Type B pancreatic cell (in vitro differentiated cells): ENCODE measurements at regions not wholly inside any gene's neighbourhood (a gene's known extent, or its start where the extent isn't known, plus 50 kb on each side); places are given as distances from the start of the nearest gene placed in this dataset.

Experiments
- DNase-seq: peaks from one replicate; pipeline ENCODE4 v3.0.0; 2021; ENCODE audit warnings: mixed read lengths; ENCODE audit not compliant: unreplicated experiment; ENCODE audit errors: extremely low spot score
- H3K27ac Mint-ChIP-seq: 2 replicates; pipeline ENCODE4 v1.8.0; 2021; ENCODE audit warnings: mild to moderate bottlenecking, mixed read lengths
- H3K27me3 Mint-ChIP-seq: 2 replicates; pipeline ENCODE4 v1.8.0; 2021; ENCODE audit warnings: mixed read lengths
- H3K36me3 Mint-ChIP-seq: 2 replicates; pipeline ENCODE4 v1.8.0; 2021; ENCODE audit warnings: mixed read lengths
- H3K4me1 Mint-ChIP-seq: one replicate; pipeline ENCODE4 v1.8.0; 2021; ENCODE audit warnings: mixed read lengths; ENCODE audit not compliant: unreplicated experiment
- H3K4me3 Mint-ChIP-seq: 2 replicates; pipeline ENCODE4 v1.8.0; 2021; ENCODE audit warnings: mild to moderate bottlenecking, mixed read lengths
- H3K9me3 Mint-ChIP-seq: 2 replicates; pipeline ENCODE4 v1.8.0; 2021; ENCODE audit warnings: mixed read lengths
- CTCF ChIP-seq: fragments of 200-600 bp; sonication (generic); conservative IDR thresholded peaks from 2 replicates; pipeline ENCODE4 v1.5.0; 2021; ENCODE audit warnings: antibody characterized with exemption, mild to moderate bottlenecking

- peaks cover 4% of the 10 kb centered on the region for H3K9me3 Mint-ChIP-seq
- H3K4me1 Mint-ChIP-seq: peaks cover under 1% of the 10 kb centered on the region
- H3K4me3 Mint-ChIP-seq: no peak overlapping the region
- H3K27me3 Mint-ChIP-seq: peaks cover 11% of the 10 kb centered on the region
- TF ChIP-seq CTCF: no peak
- H3K27ac Mint-ChIP-seq: no peak overlapping the region
- DNase-seq: no peak
- H3K36me3 Mint-ChIP-seq: no peaks in the 10 kb centered on the region
These were observed 188.3 kb downstream of the BMP7 start for GRCh38 chr20:57078116-57078515.

- no peak for TF ChIP-seq CTCF
- H3K4me1 Mint-ChIP-seq: no peaks in the 10 kb centered on the region
- no peak overlapping the region for H3K27ac Mint-ChIP-seq
- H3K4me3 Mint-ChIP-seq: no peak overlapping the region
- peaks cover 11% of the 10 kb centered on the region for H3K27me3 Mint-ChIP-seq
- H3K36me3 Mint-ChIP-seq: no peaks in the 10 kb centered on the region
- no peak for DNase-seq
- peaks cover 4% of the 10 kb centered on the region for H3K9me3 Mint-ChIP-seq
These were observed 187.1 kb downstream of the BMP7 start for GRCh38 chr20:57079031-57080005.

GRCh38 chr20:57080796-57081195, 185.6 kb downstream of the BMP7 start:
- Mint-ChIP-seq H3K4me1 (no peaks in the 10 kb centered on the region), H3K9me3 (peaks cover 4% of the 10 kb centered on the region), H3K27ac (no peak overlapping the region), H3K36me3 (no peaks in the 10 kb centered on the region), H3K27me3 (peaks cover 6% of the 10 kb centered on the region), H3K4me3 (no peak overlapping the region)
- peak; percentile 47 for TF ChIP-seq CTCF
- no peak for DNase-seq

GRCh38 chr20:57082357-57082945, 184.0 kb downstream of the BMP7 start:
- TF ChIP-seq CTCF: no peak
- no peak for DNase-seq
- no peak overlapping the region for H3K27ac Mint-ChIP-seq
- no peaks in the 10 kb centered on the region for H3K4me1 Mint-ChIP-seq
- peaks cover 6% of the 10 kb centered on the region for H3K27me3 Mint-ChIP-seq
- H3K36me3 Mint-ChIP-seq: no peaks in the 10 kb centered on the region
- H3K4me3 Mint-ChIP-seq: no peak overlapping the region
- H3K9me3 Mint-ChIP-seq: no peaks in the 10 kb centered on the region

- DNase-seq: no peak
- no peaks in the 10 kb centered on the region for H3K4me1 Mint-ChIP-seq
- H3K9me3 Mint-ChIP-seq: no peaks in the 10 kb centered on the region
- no peak overlapping the region for H3K27ac Mint-ChIP-seq
- peaks cover 10% of the 10 kb centered on the region for H3K27me3 Mint-ChIP-seq
- no peak overlapping the region for H3K4me3 Mint-ChIP-seq
- H3K36me3 Mint-ChIP-seq: no peaks in the 10 kb centered on the region
- no peak for TF ChIP-seq CTCF
These were observed 183.4 kb downstream of the BMP7 start for GRCh38 chr20:57083072-57083471.
